Adrenal gland (tissue), 9 donors: ENCODE measurements at regions not wholly inside any gene's neighbourhood (a gene's known extent, or its start where the extent isn't known, plus 50 kb on each side); places are given as distances from the start of the nearest gene placed in this dataset.

Source experiments
- DNase-seq, 7 donors: peaks; one replicate each; pipeline ENCODE4 v3.0.0-alpha.2; 2019 to 2020
- H3K27ac ChIP-seq, 5 donors: fragments of 200-600 bp; sonication (generic) in 4 of 5; 1 replicate in 3 of 5; 2 replicates in 2 of 5; pipeline versions ENCODE4 v1.5.1 to v1.8.0; 2016 to 2020; ENCODE audit warnings: mild to moderate bottlenecking in 1 of 5
- H3K27me3 ChIP-seq: fragments of 200-600 bp; 2 replicates; pipeline ENCODE4 v1.8.0; 2021
- H3K36me3 ChIP-seq, 2 donors: fragments of 200-600 bp; replicated peaks in 1 of 2; 1 replicate in 1 of 2; 2 replicates in 1 of 2; pipeline versions ENCODE4 v1.5.1 to v1.8.0; 2018 to 2022
- H3K4me1 ChIP-seq, 2 donors: fragments of 200-600 bp; replicated peaks in 1 of 2; 1 replicate in 1 of 2; 2 replicates in 1 of 2; pipeline versions ENCODE4 v1.5.1 to v1.8.0; 2018 to 2021
- H3K4me3 ChIP-seq, 4 donors: fragments of 200-600 bp; sonication (generic) in 3 of 4; one replicate each; pipeline ENCODE4 v1.5.1; 2016 to 2018
- H3K9me3 ChIP-seq, 3 donors: fragments of 200-600 bp; sonication (generic) in 1 of 3; replicated peaks in 1 of 3; 1 replicate in 2 of 3; 2 replicates in 1 of 3; pipeline versions ENCODE4 v1.5.1 to v1.8.0; 2016 to 2021
- CTCF ChIP-seq, 6 experiments: fragments of 450-650 bp in 4 of 6; fragments of 200-600 bp in 2 of 6; sonication (generic) in 1 of 6; IDR thresholded peaks; 1 replicate in 5 of 6; 2 replicates in 1 of 6; pipeline versions ENCODE4 v1.5.1 to v1.8.0; 2016 to 2021; ENCODE audit warnings: antibody characterized with exemption in 6 of 6, mild to moderate bottlenecking in 2 of 6, moderate library complexity in 1 of 6
- POLR2A ChIP-seq, 2 donors: fragments of 450-650 bp; IDR thresholded peaks; one replicate each; pipeline ENCODE4 v1.6.1; 2017; ENCODE audit warnings: antibody characterized with exemption in 2 of 2, mild to moderate bottlenecking in 2 of 2, moderate library complexity in 1 of 2
- WGBS, 4 donors: extraction: QIAGEN DNeasy Blood & Tissue Kit in 2 of 4; methylation state at CpG; one replicate each; pipeline versions ENCODE4 v1.1.5 to v1.1.7; 2013 to 2017; 5-methylcytosine and 5-hydroxymethylcytosine counted together
- intact Hi-C, 2 donors: fragments of 100-400 bp; cut with DNase I; formaldehyde crosslinking; loops; one replicate each; pipeline versions ENCODE4 v1.14.1 to v1.15.0; 2022 to 2023
- small RNA-seq, 2 donors: library from RNA; depleted of rRNA; stranded (forward); fragments of <200 nt; gene quantifications; one replicate each; pipeline ENCODE3, GENCODE V24; 2016
- donor health status: healthy with polysubstance abuse.
- donor health status: Bipolar disorder and iron deficiency.
- donor health status: DM: yes; HTN: yes; CAD: no.
- donor health status: DM: no; HTN: no; CAD: no.
- donor health status: DM: no; HTN: no; CAD: no.

- TF ChIP-seq CTCF (IDR thresholded peaks at IDR 0.05) (no peak), POLR2A (IDR thresholded peaks at IDR 0.05) (no peak)
- Histone ChIP-seq H3K9me3 (no peaks in the 10 kb centered on the region), H3K27me3 (no peaks in the 10 kb centered on the region), H3K4me3 (no peak overlapping the region), H3K36me3 (no peaks in the 10 kb centered on the region), H3K4me1 (no peaks in the 10 kb centered on the region), H3K27ac (no peak overlapping the region)
- WGBS, 4 donors: 72 to 83% (median 79%) methylated on average over 2 of the region's 2 CpGs
- DNase-seq: no peak
- intact Hi-C loops: no loop called here
Observed at GRCh38 chr12:67929384-67929772, 59.9 kb upstream of the IFNG-AS1 start.

DNA sequence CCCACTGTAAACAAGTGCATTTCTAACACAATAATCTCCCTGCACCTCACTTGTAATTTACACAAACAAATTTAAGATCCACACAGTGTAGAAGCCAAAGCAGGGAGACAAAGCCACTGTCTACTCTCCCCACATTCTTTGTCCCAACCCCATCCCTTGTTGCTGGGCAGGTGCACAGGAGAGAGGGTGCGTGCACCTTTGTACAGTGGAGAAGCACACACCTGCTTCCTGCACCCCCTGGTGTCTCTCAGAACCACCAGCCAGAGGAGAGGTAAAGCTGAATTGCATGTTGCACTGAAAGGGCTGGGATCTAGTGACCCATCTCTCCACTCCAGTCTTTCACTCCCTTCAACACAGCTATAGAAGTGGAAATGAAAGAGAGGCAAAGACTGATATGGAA, 51.4 kb upstream of the IFNG-AS1 start:
- no peak overlapping the region for H3K27ac ChIP-seq
- TF ChIP-seq POLR2A (IDR thresholded peaks at IDR 0.05) (no peak), CTCF (IDR thresholded peaks at IDR 0.05) (no peak)
- H3K27me3 ChIP-seq: no peaks in the 10 kb centered on the region
- H3K36me3 ChIP-seq: no peaks in the 10 kb centered on the region
- WGBS, 4 donors: 93 to 100% (median 97%) methylated on average over 1 of the region's 1 CpG
- DNase-seq: no peak
- H3K9me3 ChIP-seq: no peaks in the 10 kb centered on the region
- intact Hi-C loops: no loop called here
- no peak overlapping the region for H3K4me3 ChIP-seq
- no peaks in the 10 kb centered on the region for H3K4me1 ChIP-seq

Small RNA genes lying in the stretch of these regions (small RNA-seq; reads per million reads assigned to genes)
- 0 reads per million in 2 donors for gene AC022513.1
